Stomach (tissue), 8 donors: ENCODE measurements at regions not wholly inside any gene's neighbourhood (a gene's known extent, or its start where the extent isn't known, plus 50 kb on each side); places are given as distances from the start of the nearest gene placed in this dataset.

ENCODE experiments used
- DNase-seq, 2 donors: peaks; one replicate each; pipeline versions ENCODE4 v3.0.0 to v3.0.0-alpha.2; 2013 to 2019
- H3K27ac ChIP-seq, 5 donors: fragments of 200-600 bp in 4 of 5; sonication (generic) in 4 of 5; one replicate each; pipeline ENCODE4 v1.5.1; 2013 to 2019; ENCODE audit warnings: mild to moderate bottlenecking in 1 of 5, moderate library complexity in 1 of 5
- H3K27me3 ChIP-seq, 3 donors: fragments of 200-600 bp; sonication (generic); one replicate each; pipeline ENCODE4 v1.5.1; 2017 to 2019; ENCODE audit warnings: mixed run types in 1 of 3
- H3K36me3 ChIP-seq, 4 donors: fragments of 200-600 bp; sonication (generic); 1 replicate in 3 of 4; 2 replicates in 1 of 4; pipeline ENCODE4 v1.5.1; 2016 to 2019
- H3K4me1 ChIP-seq, 4 donors: fragments of 200-600 bp; sonication (generic); one replicate each; pipeline ENCODE4 v1.5.1; 2016 to 2019
- H3K4me3 ChIP-seq, 4 donors: fragments of 200-600 bp; sonication (generic) in 3 of 4; one replicate each; pipeline ENCODE4 v1.5.1; 2016 to 2019; ENCODE audit warnings: mild to moderate bottlenecking in 1 of 4
- H3K9me3 ChIP-seq, 4 donors: fragments of 200-600 bp; sonication (generic); one replicate each; pipeline ENCODE4 v1.5.1; 2016 to 2019
- EP300 ChIP-seq: sonication (generic); formaldehyde crosslinking; IDR thresholded peaks from one replicate; pipeline ENCODE4 v1.6.1; 2017; ENCODE audit warnings: antibody characterized with exemption
- POLR2A ChIP-seq, 4 donors: fragments of 450-650 bp; IDR thresholded peaks; one replicate each; pipeline ENCODE4 v1.6.1; 2016; ENCODE audit warnings: antibody characterized with exemption in 4 of 4, control low read depth in 2 of 4, mild to moderate bottlenecking in 1 of 4, moderate library complexity in 1 of 4
- POLR2AphosphoS5 ChIP-seq, 3 donors: sonication (generic); formaldehyde crosslinking; IDR thresholded peaks; one replicate each; pipeline ENCODE4 v1.6.1; 2016; ENCODE audit warnings: antibody characterized with exemption in 3 of 3
- WGBS, 5 donors: extraction: QIAGEN DNeasy Blood & Tissue Kit in 3 of 5; methylation state at CpG; one replicate each; pipeline versions ENCODE4 v1.1.5 to v1.1.7; 2013 to 2018; 5-methylcytosine and 5-hydroxymethylcytosine counted together
- intact Hi-C: fragments of 100-400 bp; cut with DNase I; formaldehyde crosslinking; loops from one replicate; pipeline ENCODE4 v1.15.1; 2023; ENCODE audit warnings: low total_unique reads
- TF ChIP-seq, protein P1 (sequence below), 7 experiments: fragments of 450-650 bp in 4 of 7; fragments of 200-600 bp in 3 of 7; sonication (generic) in 3 of 7; IDR thresholded peaks; one replicate each; pipeline ENCODE4 v1.5.1; 2016 to 2019; ENCODE audit warnings: antibody characterized with exemption in 7 of 7, control low read depth in 2 of 7, mild to moderate bottlenecking in 1 of 7
- donor health status: healthy with polysubstance abuse.
- donor health status: Bipolar disorder and iron deficiency.
- donor health status: healthy.

DNA sequence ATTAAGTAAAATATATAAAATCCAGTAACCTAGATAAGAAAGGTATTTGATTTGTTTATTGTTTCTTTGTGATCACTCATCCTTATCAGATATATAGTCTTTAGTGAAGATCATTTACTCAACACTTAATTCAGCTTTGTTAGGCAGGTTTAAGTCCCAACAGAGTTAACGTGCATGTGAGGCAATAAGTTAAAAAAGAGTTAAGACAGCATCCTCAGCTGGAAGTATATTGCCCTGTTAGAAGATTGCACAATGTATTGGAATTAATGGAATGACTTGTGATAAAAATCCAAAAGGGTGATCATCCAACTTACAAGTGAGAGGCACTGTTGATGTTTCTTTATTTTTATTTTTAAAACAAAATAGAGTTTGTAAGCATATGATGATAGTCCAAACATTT lies 1162.1 kb downstream of the RAPGEF2 start:
- H3K27ac ChIP-seq: no peak overlapping the region
- no peaks in the 10 kb centered on the region for H3K4me1 ChIP-seq
- WGBS, 5 donors: 19 to 32% (median 29%) methylated on average over 1 of the region's 1 CpG
- no peaks in the 10 kb centered on the region for H3K27me3 ChIP-seq
- TF ChIP-seq POLR2A (IDR thresholded peaks at IDR 0.05): no peak
- TF ChIP-seq POLR2AphosphoS5 (IDR thresholded peaks at IDR 0.05): no peak
- no peak for TF ChIP-seq EP300
- TF ChIP-seq, protein P1, sequence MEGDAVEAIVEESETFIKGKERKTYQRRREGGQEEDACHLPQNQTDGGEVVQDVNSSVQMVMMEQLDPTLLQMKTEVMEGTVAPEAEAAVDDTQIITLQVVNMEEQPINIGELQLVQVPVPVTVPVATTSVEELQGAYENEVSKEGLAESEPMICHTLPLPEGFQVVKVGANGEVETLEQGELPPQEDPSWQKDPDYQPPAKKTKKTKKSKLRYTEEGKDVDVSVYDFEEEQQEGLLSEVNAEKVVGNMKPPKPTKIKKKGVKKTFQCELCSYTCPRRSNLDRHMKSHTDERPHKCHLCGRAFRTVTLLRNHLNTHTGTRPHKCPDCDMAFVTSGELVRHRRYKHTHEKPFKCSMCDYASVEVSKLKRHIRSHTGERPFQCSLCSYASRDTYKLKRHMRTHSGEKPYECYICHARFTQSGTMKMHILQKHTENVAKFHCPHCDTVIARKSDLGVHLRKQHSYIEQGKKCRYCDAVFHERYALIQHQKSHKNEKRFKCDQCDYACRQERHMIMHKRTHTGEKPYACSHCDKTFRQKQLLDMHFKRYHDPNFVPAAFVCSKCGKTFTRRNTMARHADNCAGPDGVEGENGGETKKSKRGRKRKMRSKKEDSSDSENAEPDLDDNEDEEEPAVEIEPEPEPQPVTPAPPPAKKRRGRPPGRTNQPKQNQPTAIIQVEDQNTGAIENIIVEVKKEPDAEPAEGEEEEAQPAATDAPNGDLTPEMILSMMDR (IDR thresholded peaks at IDR 0.05): no peak
- no peaks in the 10 kb centered on the region for H3K36me3 ChIP-seq
- DNase-seq: no peak
- intact Hi-C loops: no loop called here
- H3K9me3 ChIP-seq: peaks cover 0 to 6% (median 1%) of the 10 kb centered on the region in 4 donors
- no peak overlapping the region for H3K4me3 ChIP-seq

DNA sequence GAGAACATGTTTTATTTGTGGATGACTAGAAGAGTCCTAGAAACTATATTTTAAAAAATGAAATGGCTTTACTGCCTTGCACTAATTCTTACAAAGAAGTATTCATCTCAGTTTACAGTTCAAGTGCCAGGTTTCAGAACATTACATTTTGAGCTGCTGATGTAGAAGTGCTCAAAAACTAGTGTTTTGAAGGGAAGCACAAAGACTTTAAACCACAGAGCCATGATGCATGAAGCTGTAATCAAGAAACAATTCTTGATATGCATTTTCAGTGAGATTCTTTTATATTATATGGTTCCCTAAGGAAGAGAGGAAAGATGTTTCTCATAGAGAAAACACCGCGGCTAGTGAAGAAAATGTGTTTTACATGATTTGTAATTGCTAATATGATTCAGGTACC lies 1163.0 kb downstream of the RAPGEF2 start:
- intact Hi-C loops: no loop called here
- WGBS, 5 donors: 89 to 100% (median 92%) methylated on average over 2 of the region's 2 CpGs
- no peaks in the 10 kb centered on the region for H3K4me1 ChIP-seq
- no peak for DNase-seq
- peaks cover 0 to 5% (median 3%) of the 10 kb centered on the region in 4 donors for H3K9me3 ChIP-seq
- H3K27me3 ChIP-seq: no peaks in the 10 kb centered on the region
- TF ChIP-seq POLR2AphosphoS5 (IDR thresholded peaks at IDR 0.05): no peak
- TF ChIP-seq POLR2A (IDR thresholded peaks at IDR 0.05): no peak
- no peak for TF ChIP-seq EP300
- H3K27ac ChIP-seq: no peak overlapping the region
- H3K4me3 ChIP-seq: no peak overlapping the region
- no peaks in the 10 kb centered on the region for H3K36me3 ChIP-seq

DNA sequence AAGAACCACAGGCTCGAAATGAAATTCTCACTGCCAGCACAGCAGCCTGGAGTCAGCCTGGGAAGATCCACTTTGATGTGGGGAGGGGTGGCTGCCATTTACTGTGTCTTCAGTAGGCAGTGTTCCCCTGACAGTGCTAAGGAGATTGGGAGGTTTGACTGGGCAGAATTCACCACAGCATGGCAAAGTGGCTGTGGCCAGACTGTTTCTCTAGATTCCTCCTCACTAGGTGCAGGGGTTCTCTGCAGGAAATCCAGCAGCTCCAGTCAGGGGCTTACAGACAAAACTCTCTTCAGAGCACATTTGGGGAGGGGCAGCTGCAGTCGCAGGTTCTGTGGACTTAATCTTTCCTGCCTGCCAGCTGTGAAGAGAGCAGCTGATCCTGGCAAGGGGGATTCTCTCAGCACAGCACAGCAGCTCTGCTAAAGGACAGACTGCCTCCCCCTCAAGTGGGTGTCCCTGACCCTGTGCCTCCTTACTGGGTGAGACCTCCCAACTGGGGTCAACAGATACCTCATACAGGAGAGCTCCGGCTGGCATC lies 1174.0 kb downstream of the RAPGEF2 start:
- Histone ChIP-seq H3K4me1 (no peaks in the 10 kb centered on the region), H3K9me3 (peaks cover 0 to 63% (median 19%) of the 10 kb centered on the region in 4 donors), H3K27me3 (no peaks in the 10 kb centered on the region), H3K27ac (no peak overlapping the region), H3K36me3 (no peaks in the 10 kb centered on the region), H3K4me3 (no peak overlapping the region)
- whole genome bisulfite sequencing, 5 donors: 39 to 51% (median 46%) methylated on average over 3 of the region's 3 CpGs
- no peak for DNase-seq
- intact Hi-C loops: no loop called here
- TF ChIP-seq POLR2A (IDR thresholded peaks at IDR 0.05) (no peak), EP300 (no peak), POLR2AphosphoS5 (IDR thresholded peaks at IDR 0.05) (no peak)
- TF ChIP-seq, protein P1 (IDR thresholded peaks at IDR 0.05): no peak

DNA sequence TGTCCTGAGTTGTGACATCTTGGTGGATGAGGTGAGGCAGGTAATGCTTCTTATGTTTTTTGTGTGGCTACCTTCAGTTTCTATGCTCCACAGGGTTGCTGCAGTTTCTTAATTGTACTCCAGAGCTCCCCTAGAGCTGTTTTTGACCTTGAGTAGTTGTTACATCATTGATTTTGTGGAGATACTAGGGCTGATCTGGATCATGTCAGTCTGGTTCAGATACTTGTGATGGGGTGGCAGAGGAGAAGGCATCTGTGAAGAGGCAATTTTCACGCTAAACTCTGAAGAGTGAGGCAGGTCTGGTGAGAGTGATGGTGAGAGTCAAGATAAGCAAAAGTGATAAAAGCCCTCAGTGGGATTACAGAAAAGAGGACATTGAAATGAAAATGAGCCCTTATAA lies 1180.2 kb downstream of the RAPGEF2 start:
- Histone ChIP-seq H3K36me3 (no peaks in the 10 kb centered on the region), H3K9me3 (peaks cover 0 to 25% (median 4%) of the 10 kb centered on the region in 4 donors), H3K4me1 (no peaks in the 10 kb centered on the region), H3K27ac (no peak overlapping the region), H3K4me3 (no peak overlapping the region), H3K27me3 (no peaks in the 10 kb centered on the region)
- no peak for TF ChIP-seq EP300
- no peak for TF ChIP-seq POLR2A (IDR thresholded peaks at IDR 0.05)
- TF ChIP-seq POLR2AphosphoS5 (IDR thresholded peaks at IDR 0.05): no peak
- TF ChIP-seq, protein P1 (IDR thresholded peaks at IDR 0.05): no peak
- DNase-seq: no peak
- intact Hi-C loops: no loop called here
- 69 to 83% (median 82%) methylated on average over 1 of the region's 1 CpG for WGBS, 5 donors

DNA sequence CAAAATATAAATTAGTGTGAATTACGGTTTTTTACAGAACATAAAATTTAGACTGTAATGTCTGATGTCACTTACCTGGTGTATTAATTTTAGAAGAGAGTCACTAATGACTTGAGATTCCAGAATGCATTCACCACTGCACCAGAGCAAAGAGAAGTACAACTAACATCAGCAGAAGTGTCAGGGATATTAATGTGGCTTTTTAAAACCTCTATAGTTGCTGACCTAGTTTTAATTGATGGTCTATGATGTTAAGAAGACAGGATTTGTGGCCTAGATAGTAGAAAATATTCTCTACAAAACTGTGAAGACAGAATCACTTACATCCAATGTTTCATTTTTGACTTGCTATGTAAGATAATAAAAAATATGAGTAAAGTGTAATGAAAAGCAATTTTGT lies 1181.6 kb downstream of the RAPGEF2 start:
- no peak for TF ChIP-seq POLR2A (IDR thresholded peaks at IDR 0.05)
- TF ChIP-seq EP300: no peak
- H3K27me3 ChIP-seq: no peaks in the 10 kb centered on the region
- no peak overlapping the region for H3K4me3 ChIP-seq
- intact Hi-C loops: no loop called here
- 75 to 94% (median 90%) methylated on average over 1 of the region's 1 CpG for WGBS, 5 donors
- no peak overlapping the region for H3K27ac ChIP-seq
- H3K9me3 ChIP-seq: peaks cover 0 to 25% (median 4%) of the 10 kb centered on the region in 4 donors
- no peaks in the 10 kb centered on the region for H3K4me1 ChIP-seq
- no peaks in the 10 kb centered on the region for H3K36me3 ChIP-seq
- no peak for DNase-seq
